GM18868 (cell line): ENCODE measurements at regions not wholly inside any gene's neighbourhood (a gene's known extent, or its start where the extent isn't known, plus 50 kb on each side); places are given as distances from the start of the nearest gene placed in this dataset.
"Not testable (repeated sequence)": the region's sequence is repeated elsewhere in the genome, so short reads cannot be mapped to it uniquely, and the experiment has no call there.

Source experiments
- ATAC-seq: cut with Tn5 transposase; IDR thresholded peaks from one replicate; pipeline ENCODE4 v1.9.1; 2021; ENCODE audit warnings: mild to moderate bottlenecking, moderate library complexity; ENCODE audit not compliant: unreplicated experiment

DNA sequence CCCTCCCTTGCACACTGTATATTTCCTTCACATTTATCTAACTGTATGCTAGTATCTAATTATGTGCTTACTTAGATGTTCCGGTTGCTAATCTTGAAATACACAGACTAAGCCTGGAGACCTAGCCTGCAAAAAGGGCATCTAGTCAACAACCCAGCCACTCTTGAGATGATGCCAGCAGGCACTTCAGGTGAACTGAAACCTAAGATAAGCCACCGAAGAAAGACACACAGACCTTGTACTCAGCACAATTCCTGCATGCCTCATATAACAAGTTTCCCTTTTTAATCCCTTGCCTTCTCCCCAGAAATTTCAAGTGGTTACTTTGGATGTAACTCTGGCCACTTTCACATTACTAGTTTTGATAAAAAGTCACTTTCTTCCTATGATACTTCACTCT lies 2506.6 kb downstream of the ARAP2 start:
- no peak for ATAC-seq

DNA sequence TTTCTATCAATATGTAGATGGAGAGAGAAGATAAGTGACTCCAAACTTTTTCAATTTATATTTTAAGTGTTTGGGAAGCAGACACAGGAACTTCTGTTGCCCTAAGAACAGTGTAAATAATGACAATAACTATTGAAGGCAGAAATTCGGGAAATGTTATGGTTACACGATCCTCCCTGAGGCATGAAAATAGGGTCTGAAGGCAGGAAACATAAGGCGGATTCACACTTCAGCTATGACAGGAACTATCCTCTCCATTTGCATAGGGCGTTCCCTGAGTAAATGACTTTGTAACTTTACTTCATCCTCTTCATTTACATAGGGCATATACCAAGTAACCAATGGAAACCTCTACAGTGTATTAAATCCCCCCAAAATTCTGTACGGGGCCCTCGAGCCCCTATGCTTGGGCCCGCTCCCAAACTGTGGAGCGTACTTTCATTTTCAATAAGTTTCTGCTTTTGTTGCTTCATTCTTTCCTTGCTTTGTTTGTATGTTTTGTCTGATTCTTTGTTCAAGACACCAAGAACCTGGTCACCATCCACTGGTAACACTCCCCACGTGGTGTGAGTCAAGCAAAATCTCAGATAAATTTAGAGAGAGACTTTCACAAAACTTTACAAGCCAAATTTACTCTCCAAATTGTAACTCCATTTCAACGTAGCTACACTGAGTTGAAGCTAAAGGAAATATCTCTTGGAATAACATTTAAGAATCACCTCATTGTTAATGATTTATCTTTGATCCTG lies 2504.3 kb downstream of the ARAP2 start:
- ATAC-seq: no peak

DNA sequence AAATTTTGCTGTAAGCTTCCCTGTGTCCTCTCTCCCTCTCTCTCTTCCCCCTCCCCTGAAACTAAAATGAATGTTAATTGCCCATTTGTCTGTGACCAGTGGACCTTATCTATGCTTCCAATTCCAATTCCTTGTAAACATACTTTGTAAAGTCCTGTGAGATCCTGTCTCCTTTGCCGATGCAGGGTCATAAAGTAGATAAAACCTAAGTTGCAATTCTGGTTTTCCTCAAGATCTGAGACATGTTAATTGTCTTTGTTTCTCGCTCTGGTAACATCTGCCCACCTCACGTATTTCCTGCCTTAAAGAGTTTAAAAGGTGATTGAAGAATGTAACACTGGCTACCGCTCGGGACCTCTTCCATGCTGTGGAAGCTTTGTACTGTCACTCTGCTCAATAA lies 2503.4 kb downstream of the ARAP2 start:
- ATAC-seq: not testable (repeated sequence)

DNA sequence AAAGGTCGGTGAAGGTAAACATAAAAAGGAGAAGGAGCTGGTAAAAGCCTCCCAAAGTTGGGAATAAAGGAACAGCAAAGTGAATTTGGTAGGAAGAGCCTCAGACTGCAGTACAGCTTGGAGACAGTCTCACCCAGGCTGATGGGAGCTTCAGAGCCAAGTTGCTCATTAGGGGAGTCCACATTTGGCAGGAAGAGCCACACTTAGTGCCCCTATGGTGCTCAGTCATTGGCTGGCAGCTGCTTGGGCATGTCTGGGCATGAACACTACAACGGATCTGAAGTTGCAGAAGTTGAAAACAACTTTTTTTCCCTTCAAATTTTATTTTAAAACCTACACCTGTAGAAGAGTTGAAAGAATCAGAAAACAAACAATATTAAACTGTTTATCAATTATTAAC lies 2497.3 kb downstream of the ARAP2 start:
- peak; percentile 79 for ATAC-seq

DNA sequence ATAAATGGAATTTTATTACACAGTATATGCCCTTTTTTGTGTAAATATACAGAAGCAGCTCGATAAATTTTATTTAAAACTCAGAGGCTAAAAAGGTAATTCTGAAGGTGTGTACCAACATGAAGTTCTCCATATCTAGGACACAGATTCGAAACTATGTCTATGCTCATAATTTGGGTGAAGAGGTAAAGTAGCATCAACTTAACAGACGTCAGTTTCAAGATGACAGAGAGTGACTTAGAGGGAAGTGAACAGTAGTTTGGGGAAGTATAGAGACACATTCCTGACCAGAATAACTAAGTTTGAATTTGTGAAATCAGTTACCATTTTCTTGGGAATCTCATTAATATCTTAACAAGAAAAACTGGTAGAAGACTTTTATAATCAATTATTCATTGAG lies 2493.3 kb downstream of the ARAP2 start:
- ATAC-seq: peak; percentile 50

DNA sequence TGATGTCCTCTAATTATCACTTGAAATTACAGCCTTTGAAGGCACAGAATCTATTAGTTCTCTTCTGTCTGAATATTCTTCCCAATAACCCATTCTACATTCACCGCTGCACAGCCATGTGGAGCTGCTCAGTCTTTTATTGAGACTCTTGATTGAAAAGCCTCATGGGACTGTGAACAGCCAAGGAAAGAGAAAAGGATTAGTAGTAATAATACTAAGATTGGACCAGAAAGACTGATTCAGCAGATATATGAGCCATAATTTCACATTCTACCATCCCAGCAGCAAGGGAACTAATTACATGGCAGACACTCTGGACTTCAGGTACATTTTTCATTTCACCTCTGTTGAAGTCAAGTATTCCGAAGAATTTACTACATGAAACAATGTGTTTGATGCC lies 2471.7 kb downstream of the ARAP2 start:
- ATAC-seq: no peak

DNA sequence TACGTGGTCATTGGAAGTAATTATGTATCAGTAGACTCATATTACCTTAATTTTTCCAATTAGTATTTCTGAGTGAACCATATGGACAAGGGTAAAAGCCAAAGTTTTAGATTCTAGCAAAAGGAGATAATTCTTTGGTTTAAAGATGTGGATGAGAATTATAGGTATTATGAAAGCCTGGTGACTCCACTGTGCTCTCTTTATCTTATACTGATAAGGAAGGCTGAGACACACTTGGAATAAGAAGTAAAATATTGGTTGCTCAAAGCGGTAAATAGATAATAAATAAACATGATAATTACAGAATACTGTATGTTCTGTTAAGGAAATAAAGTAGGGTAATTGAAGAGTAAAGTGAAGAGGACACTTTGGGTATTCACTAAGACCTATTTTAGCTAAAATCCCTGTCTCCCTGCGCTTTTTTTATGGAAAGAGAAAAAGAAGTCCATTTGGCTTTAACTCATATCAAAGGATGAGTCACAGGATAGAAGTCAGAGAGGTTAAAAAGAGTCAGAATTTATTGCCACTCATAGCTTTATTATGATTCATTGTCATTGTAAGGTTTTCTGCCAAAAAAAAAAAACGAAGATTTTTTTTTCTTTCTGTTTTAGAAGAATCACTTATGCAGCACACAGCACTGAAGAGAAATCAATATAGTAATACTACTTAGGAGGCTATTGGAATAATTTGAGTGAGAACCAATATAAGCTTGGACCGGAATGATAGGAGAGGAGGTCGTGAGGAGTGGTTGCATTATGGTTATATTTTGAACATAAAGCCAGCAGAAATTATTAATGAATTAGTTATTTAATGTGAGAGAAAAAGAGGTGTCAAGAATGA lies 2463.1 kb downstream of the ARAP2 start:
- ATAC-seq: no peak

DNA sequence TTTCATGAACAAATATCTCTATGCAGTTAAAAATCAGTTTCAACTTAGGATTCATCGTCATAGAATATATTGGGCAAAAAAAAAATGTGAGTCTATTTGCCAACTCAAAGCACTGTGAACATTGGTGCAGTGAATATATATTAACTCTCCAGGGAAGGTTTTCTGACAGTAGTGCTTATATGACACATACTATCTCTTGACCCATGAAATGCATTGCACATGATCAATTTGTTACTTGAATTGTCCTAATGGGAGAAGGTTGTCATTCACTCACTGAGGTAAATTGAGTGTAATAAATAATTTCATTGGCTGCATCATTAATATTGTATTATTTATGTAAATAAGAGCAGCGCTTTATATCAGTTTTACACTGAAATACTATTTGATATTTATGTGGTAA lies 2458.5 kb downstream of the ARAP2 start:
- ATAC-seq: no peak

DNA sequence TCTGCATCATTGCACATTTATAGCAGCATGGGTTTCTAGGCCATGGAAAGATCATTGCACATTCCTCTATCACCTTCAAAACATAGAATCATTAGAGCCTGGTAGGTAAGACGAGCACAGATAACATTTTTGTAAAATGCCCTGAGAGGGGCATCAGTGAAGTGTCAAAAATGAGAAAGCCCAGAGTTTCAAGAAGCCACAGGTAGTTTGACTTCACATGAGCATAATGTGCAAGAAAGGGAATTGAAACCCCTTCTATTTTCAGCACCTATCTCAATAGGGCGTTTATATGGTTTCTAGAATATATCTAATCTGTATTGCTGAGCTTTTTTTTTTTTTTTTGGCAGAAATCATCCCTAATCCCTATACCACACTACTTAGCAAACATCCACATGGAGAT lies 2441.7 kb downstream of the ARAP2 start:
- ATAC-seq: peak; percentile 90

DNA sequence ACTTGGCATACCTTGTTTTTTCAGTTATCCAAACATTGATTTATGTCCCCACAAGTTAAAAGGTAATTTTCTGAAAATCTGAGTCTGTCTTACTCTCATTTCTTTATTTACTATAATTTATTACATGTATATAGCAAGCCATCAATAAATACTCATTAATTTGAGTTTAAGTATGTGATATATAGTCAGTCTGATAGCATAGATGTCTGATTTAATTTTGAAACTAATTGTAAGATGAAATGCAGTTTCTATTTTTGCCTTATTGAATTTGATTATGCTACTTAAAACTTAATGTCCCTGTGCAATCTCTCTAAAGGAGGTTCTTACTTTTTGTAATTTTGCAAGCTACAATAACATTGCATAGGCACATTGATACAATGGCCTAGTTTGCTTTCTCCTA lies 2418.6 kb downstream of the ARAP2 start:
- ATAC-seq: no peak

DNA sequence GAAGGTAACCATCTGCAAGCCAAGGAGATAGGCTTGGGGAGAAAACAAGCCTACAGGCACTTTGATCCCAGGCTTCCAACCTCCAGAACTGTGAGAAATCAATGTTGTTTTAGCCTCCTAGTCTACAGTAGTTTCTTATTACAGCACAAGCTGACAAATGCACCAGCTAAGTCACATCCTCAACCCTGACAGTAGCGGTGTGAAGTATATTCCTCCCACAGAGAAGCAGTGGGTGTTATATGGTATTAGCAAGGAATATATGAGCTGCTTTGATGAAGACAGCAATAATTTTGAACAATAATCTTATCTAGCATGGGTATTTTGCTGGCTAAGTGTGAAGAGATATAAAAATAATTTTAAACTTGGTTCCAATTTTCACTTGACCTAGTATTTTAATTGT lies 2415.0 kb downstream of the ARAP2 start:
- ATAC-seq: not testable (repeated sequence)

DNA sequence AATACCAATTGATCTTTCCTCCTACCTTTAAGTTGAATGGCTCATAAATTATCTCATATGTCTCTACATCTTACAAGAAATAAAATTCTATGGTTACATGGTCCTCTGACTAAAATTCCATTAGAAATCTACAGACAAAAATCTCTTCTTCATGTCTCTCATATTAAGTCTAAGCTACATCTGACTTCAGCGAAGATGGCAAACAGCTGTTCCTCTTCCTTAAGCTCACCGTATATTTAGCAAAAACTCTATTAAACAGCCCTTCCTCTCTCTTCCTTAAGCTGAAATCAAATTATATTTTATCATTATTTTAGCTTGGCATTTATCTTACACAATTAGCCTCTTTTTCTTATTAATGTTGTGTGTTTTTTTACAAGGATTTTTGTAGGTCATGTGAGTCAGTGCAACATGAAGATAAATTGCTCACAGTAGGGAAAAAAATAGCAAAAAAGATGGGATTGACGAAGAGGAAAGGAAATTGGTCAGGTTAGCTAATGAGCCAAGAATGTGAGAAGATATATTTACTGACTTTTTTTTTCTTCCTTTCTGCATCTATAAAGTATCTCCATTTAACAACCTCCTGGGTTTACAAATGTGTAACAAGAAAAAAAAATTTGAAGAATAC lies 2412.8 kb downstream of the ARAP2 start:
- ATAC-seq: no peak

DNA sequence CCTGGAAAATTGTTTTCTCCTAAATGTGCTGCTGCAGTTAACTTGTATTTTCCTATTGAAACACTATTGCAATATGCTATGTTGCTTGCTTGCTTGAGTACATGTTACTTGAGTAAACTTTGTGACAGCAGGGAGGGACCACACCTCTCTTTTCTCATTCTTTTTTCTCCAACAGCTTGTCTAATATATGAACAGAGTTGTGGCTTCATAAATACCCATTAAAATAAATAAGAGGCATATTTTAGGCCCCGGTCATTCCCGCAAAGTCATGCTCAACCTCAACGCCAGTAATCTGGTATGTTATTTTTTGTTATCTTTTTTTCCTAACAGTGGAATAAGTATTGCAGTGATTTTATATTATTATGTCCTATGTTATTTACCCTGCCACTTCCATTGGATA lies 2408.6 kb downstream of the ARAP2 start:
- not testable (repeated sequence) for ATAC-seq

DNA sequence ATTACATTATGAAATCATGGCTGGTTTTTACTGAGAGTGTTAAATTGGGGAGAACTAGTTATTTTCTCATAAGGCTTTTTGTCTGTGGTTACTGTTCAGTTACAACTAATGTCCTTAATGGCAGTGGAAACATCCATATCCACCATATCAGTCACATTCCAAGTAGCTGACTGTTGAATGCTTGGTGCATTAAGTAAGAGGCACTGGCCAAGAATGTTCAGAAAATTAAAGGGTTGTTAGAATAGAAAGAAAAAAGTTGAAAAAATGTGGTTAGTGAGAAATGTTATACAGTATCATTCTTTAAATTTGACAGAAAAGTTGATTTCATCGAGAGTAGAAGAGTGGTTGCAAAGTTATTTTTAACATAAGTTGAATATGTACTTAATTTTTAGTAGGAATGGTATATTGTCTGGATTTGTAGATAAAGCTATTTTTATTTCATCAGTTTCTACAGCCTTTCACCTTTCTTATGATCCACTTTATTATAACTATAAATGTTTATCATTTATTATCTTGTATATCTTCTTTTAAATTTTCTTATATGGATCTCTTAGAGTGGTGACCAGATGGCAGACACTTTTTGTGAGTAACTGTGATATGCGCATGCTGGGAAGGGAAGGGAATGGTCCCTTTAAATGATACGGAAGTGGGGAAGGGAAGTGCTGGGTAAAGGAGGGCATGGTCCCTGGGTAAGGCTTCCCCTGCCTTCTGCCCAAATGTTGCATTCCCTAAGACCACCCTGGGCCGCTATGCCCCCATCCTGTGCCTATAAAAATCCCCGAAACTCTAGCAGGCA lies 2407.1 kb downstream of the ARAP2 start:
- ATAC-seq: no peak

DNA sequence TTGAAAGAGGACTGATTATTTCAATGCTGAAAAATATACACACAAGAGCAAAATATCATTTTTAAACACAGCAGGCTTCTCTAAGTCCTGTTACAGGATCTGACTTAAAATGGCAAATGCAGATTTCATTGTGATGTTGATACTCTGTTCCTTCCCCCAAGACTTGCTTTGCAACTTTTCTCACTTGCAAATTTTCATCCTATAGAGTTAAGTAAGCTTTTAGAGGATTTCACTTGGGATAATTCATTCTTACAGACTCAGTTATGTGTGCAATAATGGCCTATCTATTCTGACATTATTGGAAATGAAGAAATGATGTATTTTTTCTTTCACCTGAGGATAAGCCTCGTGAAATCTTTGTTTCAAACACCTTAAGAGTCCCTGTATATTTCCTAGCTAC lies 2403.2 kb downstream of the ARAP2 start:
- no peak for ATAC-seq

DNA sequence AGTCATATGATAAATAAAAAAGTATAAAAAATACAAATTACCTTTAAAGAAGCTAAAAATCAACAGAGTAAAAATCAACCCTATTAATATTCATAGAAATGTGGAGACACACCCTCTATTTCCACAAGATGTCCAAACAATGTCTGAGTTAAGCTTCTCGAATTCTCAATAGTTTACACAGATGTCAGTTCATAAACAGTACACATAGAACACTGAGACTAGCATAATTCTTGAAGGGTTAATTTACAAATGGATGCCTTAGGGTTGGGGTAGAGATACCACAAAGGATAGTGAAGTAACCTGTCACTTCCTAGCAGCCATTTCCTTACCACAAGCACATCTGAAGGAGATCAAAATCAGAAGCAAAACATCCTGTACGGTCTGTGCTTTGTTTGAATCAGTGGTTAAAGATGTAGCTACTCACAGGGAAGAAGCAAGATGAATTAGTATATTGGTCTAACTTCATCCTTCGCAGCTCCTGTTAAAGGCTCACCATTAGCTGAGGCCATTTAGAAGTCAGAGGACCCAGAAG lies 2393.9 kb downstream of the ARAP2 start:
- ATAC-seq: no peak

DNA sequence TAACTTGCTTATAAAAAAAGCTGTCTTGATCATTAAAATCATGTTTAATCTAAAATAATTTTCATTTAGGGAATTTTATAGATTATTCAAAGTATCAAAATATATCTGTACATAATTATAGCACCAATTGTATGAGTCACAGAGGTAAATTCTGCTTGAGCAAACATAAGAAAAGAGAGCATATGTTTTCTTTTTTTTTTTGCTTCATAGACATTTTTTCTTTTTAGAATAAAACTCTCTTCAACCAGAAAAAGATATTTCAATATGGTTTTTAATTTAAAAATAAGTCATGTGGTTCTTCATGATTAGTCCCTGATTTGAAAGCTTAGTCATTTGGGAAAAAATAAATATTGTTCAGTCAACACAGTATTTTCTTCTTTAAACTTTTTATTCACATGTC lies 2390.6 kb downstream of the ARAP2 start:
- not testable (repeated sequence) for ATAC-seq

DNA sequence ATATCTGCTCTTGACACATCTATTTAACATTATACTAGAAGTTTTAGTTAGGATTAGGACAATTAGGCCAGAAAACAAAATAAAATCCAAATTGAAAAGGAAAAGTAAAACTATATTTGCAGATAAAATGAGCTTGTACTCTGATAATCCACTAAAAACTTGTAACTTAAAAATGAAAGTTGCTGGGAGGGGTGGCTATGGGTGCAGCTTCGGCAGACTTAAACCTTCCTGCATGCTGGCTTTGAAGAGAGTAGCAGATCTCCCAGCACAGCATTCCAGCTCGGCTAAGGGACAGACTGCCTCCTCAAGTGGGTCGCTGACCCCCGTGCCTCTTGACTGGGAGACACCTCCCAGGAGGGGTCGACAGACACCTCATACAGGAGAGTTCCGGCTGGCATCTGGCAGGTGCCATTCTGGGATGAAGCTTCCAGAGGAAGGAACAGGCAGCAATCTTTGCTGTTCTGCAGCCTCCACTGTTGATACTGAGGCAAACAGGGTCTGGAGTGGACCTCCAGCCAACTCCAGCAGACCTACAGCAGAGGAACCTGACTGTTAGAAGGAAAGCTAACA lies 2379.9 kb downstream of the ARAP2 start:
- ATAC-seq: no peak

DNA sequence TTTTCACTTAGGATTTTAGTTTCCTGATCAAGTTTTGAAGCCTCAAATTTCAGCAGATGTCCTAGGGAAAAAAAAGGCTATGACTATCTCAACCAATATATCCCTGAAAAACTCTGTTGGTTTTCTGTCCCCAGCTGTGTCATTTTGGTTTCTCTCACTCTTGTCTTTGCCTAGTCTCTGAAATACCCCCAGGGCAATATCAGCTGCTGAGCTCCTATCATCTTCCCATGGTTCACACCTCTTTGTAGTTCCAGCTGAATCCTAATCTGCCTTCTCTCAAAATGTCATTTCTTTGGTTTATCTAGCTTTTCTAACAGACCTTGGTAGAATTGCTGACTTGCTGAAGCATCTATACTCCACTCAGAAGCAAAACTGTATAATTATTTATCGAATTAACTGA lies 2370.5 kb downstream of the ARAP2 start:
- ATAC-seq: no peak

DNA sequence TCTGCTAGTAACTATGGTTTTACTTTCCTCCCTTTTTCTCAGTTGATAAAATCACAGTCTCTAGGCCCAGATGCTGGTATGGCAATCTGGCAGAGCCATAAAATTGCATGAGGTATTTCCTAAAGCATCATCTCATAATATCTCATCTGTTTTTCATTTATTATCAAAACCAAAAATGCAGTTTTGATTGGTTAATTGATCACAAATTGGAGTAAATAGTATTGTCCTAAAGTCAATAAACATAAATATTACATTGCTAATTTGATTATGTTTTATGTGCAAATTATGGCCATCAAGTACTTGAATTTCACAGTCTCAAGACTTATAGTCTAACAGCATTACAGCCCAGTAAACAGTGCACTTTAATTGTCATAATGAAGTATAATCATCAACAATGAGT lies 2365.6 kb downstream of the ARAP2 start:
- no peak for ATAC-seq
